B cell (primary cell): ENCODE measurements at regions not wholly inside any gene's neighbourhood (a gene's known extent, or its start where the extent isn't known, plus 50 kb on each side); places are given as distances from the start of the nearest gene placed in this dataset.
"Not testable (repeated sequence)": the region's sequence is repeated elsewhere in the genome, so short reads cannot be mapped to it uniquely, and the experiment has no call there.

Source experiments
- EZH2 ChIP-seq: IDR thresholded peaks from 2 replicates; pipeline ENCODE4 v1.6.1; 2012; ENCODE audit warnings: borderline replicate concordance, low read depth, mild to moderate bottlenecking, moderate library complexity, low read length; ENCODE audit not compliant: insufficient read depth, poor library complexity, severe bottlenecking
- TF ChIP-seq, protein P1 (sequence below): fragments of 200-600 bp; IDR thresholded peaks from one replicate; pipeline ENCODE4 v1.8.0; 2022; ENCODE audit warnings: antibody characterized with exemption, mild to moderate bottlenecking

DNA sequence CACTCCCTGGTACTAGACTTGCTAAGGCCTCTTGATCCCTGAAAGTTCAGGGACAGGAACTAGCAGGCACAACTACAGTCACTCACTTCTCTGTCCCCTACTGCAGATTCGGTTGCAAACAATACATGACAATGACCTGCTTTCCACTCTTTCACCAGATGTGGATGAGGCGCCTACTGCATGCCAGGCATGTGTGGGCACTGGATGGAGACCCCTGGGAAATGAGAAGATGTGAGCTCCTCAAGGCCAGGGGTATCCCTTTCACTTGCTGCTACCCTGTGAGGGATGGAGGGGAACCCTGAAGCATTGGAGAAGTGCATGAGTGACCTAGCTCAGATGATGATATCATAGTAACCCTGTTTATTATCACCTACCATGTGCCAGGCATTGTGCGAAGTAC is 933.4 kb upstream of the TPTE start:
- TF ChIP-seq, protein P1, sequence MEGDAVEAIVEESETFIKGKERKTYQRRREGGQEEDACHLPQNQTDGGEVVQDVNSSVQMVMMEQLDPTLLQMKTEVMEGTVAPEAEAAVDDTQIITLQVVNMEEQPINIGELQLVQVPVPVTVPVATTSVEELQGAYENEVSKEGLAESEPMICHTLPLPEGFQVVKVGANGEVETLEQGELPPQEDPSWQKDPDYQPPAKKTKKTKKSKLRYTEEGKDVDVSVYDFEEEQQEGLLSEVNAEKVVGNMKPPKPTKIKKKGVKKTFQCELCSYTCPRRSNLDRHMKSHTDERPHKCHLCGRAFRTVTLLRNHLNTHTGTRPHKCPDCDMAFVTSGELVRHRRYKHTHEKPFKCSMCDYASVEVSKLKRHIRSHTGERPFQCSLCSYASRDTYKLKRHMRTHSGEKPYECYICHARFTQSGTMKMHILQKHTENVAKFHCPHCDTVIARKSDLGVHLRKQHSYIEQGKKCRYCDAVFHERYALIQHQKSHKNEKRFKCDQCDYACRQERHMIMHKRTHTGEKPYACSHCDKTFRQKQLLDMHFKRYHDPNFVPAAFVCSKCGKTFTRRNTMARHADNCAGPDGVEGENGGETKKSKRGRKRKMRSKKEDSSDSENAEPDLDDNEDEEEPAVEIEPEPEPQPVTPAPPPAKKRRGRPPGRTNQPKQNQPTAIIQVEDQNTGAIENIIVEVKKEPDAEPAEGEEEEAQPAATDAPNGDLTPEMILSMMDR = not testable (repeated sequence)
- TF ChIP-seq EZH2 = not testable (repeated sequence)
